ENCODE measurements at regions not wholly inside any gene's neighbourhood (a gene's known extent, or its start where the extent isn't known, plus 50 kb on each side); places are given as distances from the start of the nearest gene placed in this dataset.

GRCh38 chr2:236718207-236718992, 148.8 kb downstream of the ACKR3 start:
- POLR2A ChIA-PET (ENCODE audit: partially characterized antibody): no interaction called here

More at GRCh38 chr2:236718207-236718992, 148.8 kb downstream of the ACKR3 start:
- no peaks in the 10 kb centered on the region for H3K79me2 ChIP-seq (ENCODE audit: control insufficient read depth in 1 of 2, insufficient read depth in 2 of 2, low read length in 2 of 2)
- no peaks in the 10 kb centered on the region for H3K36me3 ChIP-seq (ENCODE audit: control insufficient read depth in 2 of 4, insufficient read depth in 4 of 4, low read length in 3 of 4)
- no peaks in the 10 kb centered on the region for H3K9me3 ChIP-seq (ENCODE audit: insufficient read depth in 2 of 2, low read depth in 1 of 2, low read length in 1 of 2)
- H4K91ac ChIP-seq (replicated peaks; ENCODE audit: insufficient read length, low read length): no peak overlapping the region
- CTCF ChIA-PET (ENCODE audit: partially characterized antibody): interaction anchor here (0.7 to 1.1 kb wide), 2 partner anchors 8 to 13 kb away, joined by 3 read pairs; no protein-coding TSS in a partner anchor
- no peak overlapping the region for H2BK20ac ChIP-seq (ENCODE audit: low read length)
- no peak overlapping the region for H3K9ac ChIP-seq (replicated peaks in 1 of 4; ENCODE audit: extremely low read depth in 1 of 4, low read depth in 3 of 4, low read length in 3 of 4)
- no peak overlapping the region for H2BK12ac ChIP-seq (ENCODE audit: low read depth, low read length)
- no peaks in the 10 kb centered on the region for H3K4me1 ChIP-seq (replicated peaks in 1 of 4; ENCODE audit: control insufficient read depth in 3 of 4, insufficient read depth in 4 of 4, low read length in 3 of 4)
- H3K56ac ChIP-seq (replicated peaks; ENCODE audit: insufficient read length, low read depth, low read length): no peak overlapping the region
- H3K23ac ChIP-seq (ENCODE audit: insufficient read length): no peak overlapping the region
- H2BK120ac ChIP-seq (replicated peaks; ENCODE audit: low read depth, low read length): no peak overlapping the region
- no peak overlapping the region; the same call in 1 of the 2 replicates for H4K8ac ChIP-seq (ENCODE audit: extremely low read depth, insufficient read depth, low read length)
- H3K79me1 ChIP-seq (ENCODE audit: low read depth, low read length): no peaks in the 10 kb centered on the region
- H2BK5ac ChIP-seq (ENCODE audit: low read depth, low read length): no peak overlapping the region
- no peak overlapping the region for H3K4me2 ChIP-seq (ENCODE audit: insufficient read depth in 1 of 2, low read depth in 2 of 2, low read length in 2 of 2)
- no peaks in the 10 kb centered on the region for H3K23me2 ChIP-seq (ENCODE audit: low read depth, low read length)
- H3K27ac ChIP-seq (ENCODE audit: low read depth, low read length): no peak overlapping the region
- 93% methylated on average over 18 of the region's 18 CpGs; no CpG with 5 or more reads in 1 of the 2 experiments for WGBS, 2 experiments (ENCODE audit: extremely low coverage in 1 of 2, insufficient coverage in 1 of 2, insufficient read length in 1 of 2, insufficient replicate concordance in 2 of 2, low coverage in 1 of 2, low lambda C conversion rate in 2 of 2, missing lambda C conversion rate in 1 of 2)
- H2BK15ac ChIP-seq (ENCODE audit: low read length): no peak overlapping the region
- 0 out of 2 replicates have a peak overlapping the region, but pooled peaks have one; percentile 50 for H2AFZ ChIP-seq (ENCODE audit: low read length)
- H3K18ac ChIP-seq (ENCODE audit: extremely low read depth, low read length): no peak overlapping the region
- TF ChIP-seq RXRA (IDR thresholded peaks at IDR 0.05; ENCODE audit: insufficient read depth, low read depth, low read length): no peak
- TF ChIP-seq YY1 (IDR thresholded peaks at IDR 0.05; ENCODE audit: low read depth, low read length): no peak
- no peak for TF ChIP-seq TBP (IDR thresholded peaks at IDR 0.05; ENCODE audit: low read depth, low read length)
- TF ChIP-seq CBX5 (IDR thresholded peaks at IDR 0.05; ENCODE audit: low read depth, low read length): no peak
- no peak for TF ChIP-seq CHD2 (IDR thresholded peaks at IDR 0.05; ENCODE audit: low read length)
- TF ChIP-seq SRF (IDR thresholded peaks at IDR 0.05; ENCODE audit: low read depth, low read length): no peak
- TF ChIP-seq TCF12 (IDR thresholded peaks at IDR 0.05; ENCODE audit: low read depth, low read length): no peak
- TF ChIP-seq CTBP2 (IDR thresholded peaks at IDR 0.05; ENCODE audit: borderline replicate concordance, insufficient read depth, insufficient read length, low read length): no peak
- TF ChIP-seq HDAC2 (IDR thresholded peaks at IDR 0.05; ENCODE audit: borderline replicate concordance in 1 of 2, low read depth in 2 of 2, low read length in 2 of 2): no peak
- no peak overlapping the region for H3K4me3 ChIP-seq (ENCODE audit: extremely low read depth in 1 of 4, insufficient read depth in 2 of 4, low read depth in 3 of 4, low read length in 4 of 4)
- FAIRE-seq: no peak
- H4K5ac ChIP-seq (ENCODE audit: insufficient read length, low read depth, low read length): no peak overlapping the region
- no peak overlapping the region for H2AK5ac ChIP-seq (ENCODE audit: low read depth, low read length)
- H4K20me1 ChIP-seq (replicated peaks in 1 of 2; ENCODE audit: control insufficient read depth in 1 of 2, insufficient read depth in 2 of 2, low read length in 2 of 2): no peaks in the 10 kb centered on the region
- DNase-seq (ENCODE audit: low read depth in 1 of 2, low spot score in 2 of 2): no peak
- no peak overlapping the region for H3K4ac ChIP-seq (replicated peaks; ENCODE audit: insufficient read length, low read depth, low read length)
- H3K14ac ChIP-seq (ENCODE audit: insufficient read length): no peak overlapping the region
- H3K27me3 ChIP-seq (replicated peaks in 1 of 4; ENCODE audit: control insufficient read depth in 3 of 4, extremely low read depth in 1 of 4, insufficient read depth in 3 of 4, low read length in 3 of 4): no peaks in the 10 kb centered on the region

Measured in H1 (cell line).